Liver (tissue), 3 donors: ENCODE measurements at regions not wholly inside any gene's neighbourhood (a gene's known extent, or its start where the extent isn't known, plus 50 kb on each side); places are given as distances from the start of the nearest gene placed in this dataset.

Source experiments
- RAD21 ChIP-seq, 2 donors: IDR thresholded peaks; 2 replicates each; pipeline ENCODE4 v1.6.1; 2016; ENCODE audit warnings: antibody characterized with exemption in 2 of 2, mild to moderate bottlenecking in 2 of 2
- YY1 ChIP-seq: IDR thresholded peaks from 2 replicates; pipeline ENCODE4 v1.6.1; 2016; ENCODE audit warnings: antibody characterized with exemption, mild to moderate bottlenecking
- TF ChIP-seq, protein P1 (sequence below): fragments of 150-350 bp; IDR thresholded peaks from 2 replicates; pipeline ENCODE4 v1.5.1; 2017; ENCODE audit warnings: improper control_type of control experiment, low read depth, low read length; ENCODE audit not compliant: missing input control
- donor health status: healthy.
- donor health status: healthy.

DNA sequence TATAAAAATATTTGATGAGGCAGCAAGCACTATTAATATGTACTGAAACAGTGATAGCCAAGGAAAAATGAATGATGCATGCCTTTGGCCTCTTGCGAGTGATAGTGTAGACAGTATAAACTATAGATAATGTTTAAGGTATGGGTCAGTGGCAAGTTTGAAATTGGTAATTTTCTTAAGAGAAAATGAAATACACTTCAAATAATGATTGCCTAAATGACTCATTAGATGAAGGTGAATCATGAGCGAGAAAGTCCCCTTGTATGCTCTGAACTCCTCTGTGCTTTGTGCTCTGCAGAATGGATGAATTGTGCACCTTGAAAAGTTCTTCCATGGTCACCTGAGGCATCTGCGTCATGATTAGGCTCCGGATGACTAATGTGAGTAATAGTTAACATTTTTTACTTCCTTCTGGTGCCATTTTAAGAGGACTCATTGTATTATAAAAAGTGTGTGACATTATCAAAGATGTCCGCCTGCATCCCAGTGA is 84.9 kb upstream of the RTL1 start:
- TF ChIP-seq, protein P1, sequence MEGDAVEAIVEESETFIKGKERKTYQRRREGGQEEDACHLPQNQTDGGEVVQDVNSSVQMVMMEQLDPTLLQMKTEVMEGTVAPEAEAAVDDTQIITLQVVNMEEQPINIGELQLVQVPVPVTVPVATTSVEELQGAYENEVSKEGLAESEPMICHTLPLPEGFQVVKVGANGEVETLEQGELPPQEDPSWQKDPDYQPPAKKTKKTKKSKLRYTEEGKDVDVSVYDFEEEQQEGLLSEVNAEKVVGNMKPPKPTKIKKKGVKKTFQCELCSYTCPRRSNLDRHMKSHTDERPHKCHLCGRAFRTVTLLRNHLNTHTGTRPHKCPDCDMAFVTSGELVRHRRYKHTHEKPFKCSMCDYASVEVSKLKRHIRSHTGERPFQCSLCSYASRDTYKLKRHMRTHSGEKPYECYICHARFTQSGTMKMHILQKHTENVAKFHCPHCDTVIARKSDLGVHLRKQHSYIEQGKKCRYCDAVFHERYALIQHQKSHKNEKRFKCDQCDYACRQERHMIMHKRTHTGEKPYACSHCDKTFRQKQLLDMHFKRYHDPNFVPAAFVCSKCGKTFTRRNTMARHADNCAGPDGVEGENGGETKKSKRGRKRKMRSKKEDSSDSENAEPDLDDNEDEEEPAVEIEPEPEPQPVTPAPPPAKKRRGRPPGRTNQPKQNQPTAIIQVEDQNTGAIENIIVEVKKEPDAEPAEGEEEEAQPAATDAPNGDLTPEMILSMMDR, result no peak
- TF ChIP-seq RAD21 (IDR thresholded peaks at IDR 0.05) (no peak), YY1 (no peak)
